ENCODE measurements at regions not wholly inside any gene's neighbourhood (a gene's known extent, or its start where the extent isn't known, plus 50 kb on each side); places are given as distances from the start of the nearest gene placed in this dataset.

GRCh38 chr1:90135286-90135685, 140.4 kb downstream of the ZNF326 start:
- ChIA-PET POLR2A (no interaction called here), CTCF (interaction anchor here (1.6 to 3.0 kb wide), 2 partner anchors 21 to 444 kb away, joined by 4 to 7 read pairs; no protein-coding TSS in a partner anchor)
- peaks cover 41% of the 10 kb centered on the region for H3K9me3 Mint-ChIP-seq
- peaks cover under 1% of the 10 kb centered on the region; the same call in 1 of the 2 replicates for H3K27me3 Mint-ChIP-seq (ENCODE audit: low read depth)
- TF ChIP-seq CREM (CRISPR knock-in tag; IDR thresholded peaks at IDR 0.05) (no peak), E2F4 (CRISPR knock-in tag; IDR thresholded peaks at IDR 0.05; ENCODE audit: borderline replicate concordance, low read depth) (no peak), GTF2I (CRISPR knock-in tag; conservative IDR thresholded peaks at IDR 0.05) (no peak), NFATC4 (CRISPR knock-in tag; IDR thresholded peaks at IDR 0.05) (no peak), RORB (CRISPR knock-in tag; IDR thresholded peaks at IDR 0.05) (no peak), ZNF396 (CRISPR knock-in tag; IDR thresholded peaks at IDR 0.05; ENCODE audit: borderline replicate concordance) (no peak), IRF1 (CRISPR knock-in tag; IDR thresholded peaks at IDR 0.05) (no peak), ZNF121 (CRISPR knock-in tag; IDR thresholded peaks at IDR 0.05) (no peak), USF2 (CRISPR knock-in tag; IDR thresholded peaks at IDR 0.05) (no peak), TP53 (CRISPR knock-in tag; IDR thresholded peaks at IDR 0.05) (no peak)
- TF ChIP-seq, protein P1, sequence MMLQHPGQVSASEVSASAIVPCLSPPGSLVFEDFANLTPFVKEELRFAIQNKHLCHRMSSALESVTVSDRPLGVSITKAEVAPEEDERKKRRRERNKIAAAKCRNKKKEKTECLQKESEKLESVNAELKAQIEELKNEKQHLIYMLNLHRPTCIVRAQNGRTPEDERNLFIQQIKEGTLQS (CRISPR knock-in tag; conservative IDR thresholded peaks at IDR 0.05): no peak
- H3K4me3 Mint-ChIP-seq: no peak overlapping the region
- no peak overlapping the region for H3K27ac Mint-ChIP-seq
- H3K4me1 Mint-ChIP-seq: peaks cover 10% of the 10 kb centered on the region
- H3K36me3 Mint-ChIP-seq: peaks cover 29% of the 10 kb centered on the region
- ATAC-seq (no peak), DNase-seq (ENCODE audit: low spot score) (no peak)

DNA sequence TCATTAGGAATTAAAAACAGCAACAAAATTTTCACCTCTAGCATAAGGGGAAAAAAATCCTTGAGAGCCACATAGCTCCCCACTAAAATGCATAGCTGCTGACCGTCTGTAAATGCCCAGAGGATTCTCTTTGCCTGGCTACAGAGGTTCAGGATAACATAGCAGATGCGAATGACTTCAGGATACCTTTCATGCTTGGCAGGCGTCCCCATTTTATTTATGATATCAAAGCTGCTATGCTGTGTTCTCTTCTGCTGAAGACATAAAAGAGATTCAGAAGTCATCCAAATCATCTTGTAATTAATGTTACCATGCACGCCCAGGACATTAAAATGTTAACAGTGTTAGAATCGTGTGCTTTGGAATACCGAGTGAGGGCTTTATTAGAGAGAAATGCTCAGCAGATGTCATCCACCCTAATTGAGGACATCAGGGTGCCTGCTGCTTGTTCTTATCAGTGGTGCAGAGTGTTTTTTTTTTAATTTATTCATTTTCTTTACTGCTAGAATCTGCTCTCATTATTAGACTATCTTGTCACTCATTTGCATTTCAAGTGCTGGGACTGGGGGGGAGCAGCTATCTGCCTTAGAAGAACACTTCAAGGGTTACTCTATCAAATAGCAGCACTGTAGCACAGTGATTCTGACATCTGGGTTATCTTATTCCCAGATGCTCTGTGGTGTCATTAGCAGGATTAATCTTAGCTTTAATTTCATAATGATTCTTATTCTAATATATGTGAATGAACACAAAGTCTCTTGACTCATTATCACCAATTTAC, 139.5 kb downstream of the ZNF326 start:
- ChIA-PET CTCF (interaction anchor here (0.7 to 3.0 kb wide), 7 partner anchors 11 to 1144 kb away, joined by 3 to 14 read pairs (median 7); no protein-coding TSS in a partner anchor), POLR2A (no interaction called here)
- H3K4me1 Mint-ChIP-seq: peaks cover 10% of the 10 kb centered on the region
- peaks cover 32% of the 10 kb centered on the region for H3K9me3 Mint-ChIP-seq
- DNase-seq (ENCODE audit: low spot score) (no peak), ATAC-seq (no peak)
- peaks cover 21% of the 10 kb centered on the region for H3K36me3 Mint-ChIP-seq
- no peaks in the 10 kb centered on the region for H3K27me3 Mint-ChIP-seq (ENCODE audit: low read depth)
- H3K27ac Mint-ChIP-seq: no peak overlapping the region
- H3K4me3 Mint-ChIP-seq: no peak overlapping the region
- TF ChIP-seq OVOL2 (CRISPR knock-in tag; IDR thresholded peaks at IDR 0.05; ENCODE audit: borderline replicate concordance): no peak
- no peak for TF ChIP-seq ATF1 (CRISPR knock-in tag; IDR thresholded peaks at IDR 0.05)
- TF ChIP-seq, protein P2, sequence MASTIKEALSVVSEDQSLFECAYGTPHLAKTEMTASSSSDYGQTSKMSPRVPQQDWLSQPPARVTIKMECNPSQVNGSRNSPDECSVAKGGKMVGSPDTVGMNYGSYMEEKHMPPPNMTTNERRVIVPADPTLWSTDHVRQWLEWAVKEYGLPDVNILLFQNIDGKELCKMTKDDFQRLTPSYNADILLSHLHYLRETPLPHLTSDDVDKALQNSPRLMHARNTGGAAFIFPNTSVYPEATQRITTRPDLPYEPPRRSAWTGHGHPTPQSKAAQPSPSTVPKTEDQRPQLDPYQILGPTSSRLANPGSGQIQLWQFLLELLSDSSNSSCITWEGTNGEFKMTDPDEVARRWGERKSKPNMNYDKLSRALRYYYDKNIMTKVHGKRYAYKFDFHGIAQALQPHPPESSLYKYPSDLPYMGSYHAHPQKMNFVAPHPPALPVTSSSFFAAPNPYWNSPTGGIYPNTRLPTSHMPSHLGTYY (CRISPR knock-in tag; IDR thresholded peaks at IDR 0.05): no peak
- no peak for TF ChIP-seq ELF4 (CRISPR knock-in tag; IDR thresholded peaks at IDR 0.05; ENCODE audit: low read depth)
- TF ChIP-seq, protein P3, sequence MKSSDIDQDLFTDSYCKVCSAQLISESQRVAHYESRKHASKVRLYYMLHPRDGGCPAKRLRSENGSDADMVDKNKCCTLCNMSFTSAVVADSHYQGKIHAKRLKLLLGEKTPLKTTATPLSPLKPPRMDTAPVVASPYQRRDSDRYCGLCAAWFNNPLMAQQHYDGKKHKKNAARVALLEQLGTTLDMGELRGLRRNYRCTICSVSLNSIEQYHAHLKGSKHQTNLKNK (CRISPR knock-in tag; IDR thresholded peaks at IDR 0.05): no peak
- TF ChIP-seq MAX (CRISPR knock-in tag; IDR thresholded peaks at IDR 0.05): no peak
- TF ChIP-seq, protein P4, sequence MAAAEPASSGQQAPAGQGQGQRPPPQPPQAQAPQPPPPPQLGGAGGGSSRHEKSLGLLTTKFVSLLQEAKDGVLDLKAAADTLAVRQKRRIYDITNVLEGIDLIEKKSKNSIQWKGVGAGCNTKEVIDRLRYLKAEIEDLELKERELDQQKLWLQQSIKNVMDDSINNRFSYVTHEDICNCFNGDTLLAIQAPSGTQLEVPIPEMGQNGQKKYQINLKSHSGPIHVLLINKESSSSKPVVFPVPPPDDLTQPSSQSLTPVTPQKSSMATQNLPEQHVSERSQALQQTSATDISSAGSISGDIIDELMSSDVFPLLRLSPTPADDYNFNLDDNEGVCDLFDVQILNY (CRISPR knock-in tag; IDR thresholded peaks at IDR 0.05): no peak
- no peak for TF ChIP-seq TCF7 (CRISPR knock-in tag; IDR thresholded peaks at IDR 0.05; ENCODE audit: low read depth)
- no peak for TF ChIP-seq USF1 (CRISPR knock-in tag; IDR thresholded peaks at IDR 0.05)
- TF ChIP-seq, protein P5, sequence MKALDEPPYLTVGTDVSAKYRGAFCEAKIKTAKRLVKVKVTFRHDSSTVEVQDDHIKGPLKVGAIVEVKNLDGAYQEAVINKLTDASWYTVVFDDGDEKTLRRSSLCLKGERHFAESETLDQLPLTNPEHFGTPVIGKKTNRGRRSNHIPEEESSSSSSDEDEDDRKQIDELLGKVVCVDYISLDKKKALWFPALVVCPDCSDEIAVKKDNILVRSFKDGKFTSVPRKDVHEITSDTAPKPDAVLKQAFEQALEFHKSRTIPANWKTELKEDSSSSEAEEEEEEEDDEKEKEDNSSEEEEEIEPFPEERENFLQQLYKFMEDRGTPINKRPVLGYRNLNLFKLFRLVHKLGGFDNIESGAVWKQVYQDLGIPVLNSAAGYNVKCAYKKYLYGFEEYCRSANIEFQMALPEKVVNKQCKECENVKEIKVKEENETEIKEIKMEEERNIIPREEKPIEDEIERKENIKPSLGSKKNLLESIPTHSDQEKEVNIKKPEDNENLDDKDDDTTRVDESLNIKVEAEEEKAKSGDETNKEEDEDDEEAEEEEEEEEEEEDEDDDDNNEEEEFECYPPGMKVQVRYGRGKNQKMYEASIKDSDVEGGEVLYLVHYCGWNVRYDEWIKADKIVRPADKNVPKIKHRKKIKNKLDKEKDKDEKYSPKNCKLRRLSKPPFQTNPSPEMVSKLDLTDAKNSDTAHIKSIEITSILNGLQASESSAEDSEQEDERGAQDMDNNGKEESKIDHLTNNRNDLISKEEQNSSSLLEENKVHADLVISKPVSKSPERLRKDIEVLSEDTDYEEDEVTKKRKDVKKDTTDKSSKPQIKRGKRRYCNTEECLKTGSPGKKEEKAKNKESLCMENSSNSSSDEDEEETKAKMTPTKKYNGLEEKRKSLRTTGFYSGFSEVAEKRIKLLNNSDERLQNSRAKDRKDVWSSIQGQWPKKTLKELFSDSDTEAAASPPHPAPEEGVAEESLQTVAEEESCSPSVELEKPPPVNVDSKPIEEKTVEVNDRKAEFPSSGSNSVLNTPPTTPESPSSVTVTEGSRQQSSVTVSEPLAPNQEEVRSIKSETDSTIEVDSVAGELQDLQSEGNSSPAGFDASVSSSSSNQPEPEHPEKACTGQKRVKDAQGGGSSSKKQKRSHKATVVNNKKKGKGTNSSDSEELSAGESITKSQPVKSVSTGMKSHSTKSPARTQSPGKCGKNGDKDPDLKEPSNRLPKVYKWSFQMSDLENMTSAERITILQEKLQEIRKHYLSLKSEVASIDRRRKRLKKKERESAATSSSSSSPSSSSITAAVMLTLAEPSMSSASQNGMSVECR (CRISPR knock-in tag; IDR thresholded peaks at IDR 0.05; ENCODE audit: borderline replicate concordance): no peak
- TF ChIP-seq MYBL2 (CRISPR knock-in tag; IDR thresholded peaks at IDR 0.05): no peak
- no peak for TF ChIP-seq CREB1 (CRISPR knock-in tag; IDR thresholded peaks at IDR 0.05)
- TF ChIP-seq JAZF1 (CRISPR knock-in tag; IDR thresholded peaks at IDR 0.05): no peak

Measured in WTC11 (cell line).